HEK293 (cell line): ENCODE measurements at regions not wholly inside any gene's neighbourhood (a gene's known extent, or its start where the extent isn't known, plus 50 kb on each side); places are given as distances from the start of the nearest gene placed in this dataset.

Experiments
- CTCF ChIA-PET: fragments of 350-600 bp; formaldehyde crosslinking; extraction: SDS; loops from one replicate; lab custom pipeline; 2021; ENCODE audit warnings: antibody characterized with exemption; lab: Yijun Ruan, JAX
- POLR2A ChIA-PET: fragments of 300-600 bp; formaldehyde crosslinking; extraction: SDS; loops from one replicate; lab custom pipeline; 2020; ENCODE audit warnings: antibody characterized with exemption, inconsistent platforms; lab: Yijun Ruan, JAX
- H3K27ac ChIP-seq: fragments of 200-500 bp; sonication (Bioruptor generic); 2 replicates; pipeline ENCODE4 v1.5.1; 2014; ENCODE audit warnings: low read depth, low read length, control low read depth, inconsistent platforms; ENCODE audit errors: extremely low read depth
- H3K36me3 ChIP-seq, 2 experiments: fragments of 200-500 bp in 1 of 2; sonication (Bioruptor generic) in 1 of 2; 1 replicate in 1 of 2; 2 replicates in 1 of 2; pipeline ENCODE4 v1.5.1; 2014 to 2017; ENCODE audit warnings: inconsistent platforms in 2 of 2, low read length in 2 of 2; ENCODE audit not compliant: control insufficient read depth in 2 of 2, insufficient read depth in 1 of 2
- H3K4me1 ChIP-seq: fragments of 200-500 bp; sonication (Bioruptor generic); 2 replicates; pipeline ENCODE4 v1.5.1; 2014; ENCODE audit warnings: mild to moderate bottlenecking, low read length, inconsistent platforms; ENCODE audit not compliant: control insufficient read depth, insufficient read depth
- H3K4me3 ChIP-seq: 2 replicates; pipeline ENCODE4 v1.5.1; 2011; ENCODE audit warnings: low read depth, mild to moderate bottlenecking, control low read depth, low read length, moderate library complexity
- H3K9me3 ChIP-seq: fragments of 200-500 bp; sonication (Bioruptor generic); 2 replicates; pipeline ENCODE4 v1.5.1; 2014; ENCODE audit warnings: low read depth, low read length, inconsistent platforms; ENCODE audit not compliant: control insufficient read depth, insufficient read depth
- GLIS1 ChIP-seq: fragments of 450-650 bp; formaldehyde crosslinking; IDR thresholded peaks from 2 replicates; pipeline ENCODE4 v1.5.1; 2016; ENCODE audit warnings: missing biosample characterization, missing genetic modification characterization
- INSM2 ChIP-seq: fragments of 450-650 bp; formaldehyde crosslinking; IDR thresholded peaks from 2 replicates; pipeline ENCODE4 v1.5.1; 2016; ENCODE audit warnings: missing biosample characterization, missing genetic modification characterization
- KLF16 ChIP-seq: fragments of 450-650 bp; formaldehyde crosslinking; IDR thresholded peaks from 2 replicates; pipeline ENCODE4 v1.5.1; 2017; ENCODE audit warnings: missing biosample characterization, missing genetic modification characterization
- PRDM2 ChIP-seq: fragments of 450-650 bp; formaldehyde crosslinking; IDR thresholded peaks from 2 replicates; pipeline ENCODE4 v1.5.1; 2016; ENCODE audit warnings: missing biosample characterization, missing genetic modification characterization, borderline replicate concordance
- SALL2 ChIP-seq: fragments of 450-650 bp; formaldehyde crosslinking; IDR thresholded peaks from 2 replicates; pipeline ENCODE4 v1.5.0; 2017; ENCODE audit warnings: missing biosample characterization, mild to moderate bottlenecking, missing genetic modification characterization, borderline replicate concordance
- SCRT2 ChIP-seq: fragments of 450-650 bp; formaldehyde crosslinking; IDR thresholded peaks from 2 replicates; pipeline ENCODE4 v1.5.1; 2016; ENCODE audit warnings: missing biosample characterization, missing genetic modification characterization
- SP7 ChIP-seq: fragments of 450-650 bp; formaldehyde crosslinking; IDR thresholded peaks from 2 replicates; pipeline ENCODE4 v1.5.1; 2016; ENCODE audit warnings: missing biosample characterization, missing genetic modification characterization
- WT1 ChIP-seq: fragments of 450-650 bp; formaldehyde crosslinking; IDR thresholded peaks from 2 replicates; pipeline ENCODE4 v1.5.1; 2016; ENCODE audit warnings: missing biosample characterization, missing genetic modification characterization
- YY1 ChIP-seq: fragments of 450-650 bp; formaldehyde crosslinking; IDR thresholded peaks from 2 replicates; pipeline ENCODE4 v1.5.1; 2018; ENCODE audit warnings: missing biosample characterization, missing genetic modification characterization
- ZNF10 ChIP-seq: fragments of 450-650 bp; formaldehyde crosslinking; IDR thresholded peaks from 2 replicates; pipeline ENCODE4 v1.5.1; 2017; ENCODE audit warnings: missing biosample characterization, missing genetic modification characterization
- ZNF157 ChIP-seq: fragments of 450-650 bp; formaldehyde crosslinking; IDR thresholded peaks from 2 replicates; pipeline ENCODE4 v1.5.1; 2016; ENCODE audit warnings: missing biosample characterization, missing genetic modification characterization
- ZNF174 ChIP-seq: fragments of 450-650 bp; formaldehyde crosslinking; IDR thresholded peaks from 2 replicates; pipeline ENCODE4 v1.5.0; 2017; ENCODE audit warnings: missing biosample characterization, mild to moderate bottlenecking, missing genetic modification characterization
- ZNF184 ChIP-seq: fragments of 450-650 bp; IDR thresholded peaks from 2 replicates; pipeline ENCODE4 v1.5.1; 2018; ENCODE audit warnings: missing biosample characterization, mild to moderate bottlenecking, missing genetic modification characterization
- ZNF19 ChIP-seq: fragments of 450-650 bp; formaldehyde crosslinking; IDR thresholded peaks from 2 replicates; pipeline ENCODE4; 2016; ENCODE audit warnings: missing biosample characterization, missing genetic modification characterization, low read depth
- ZNF239 ChIP-seq: fragments of 450-650 bp; formaldehyde crosslinking; IDR thresholded peaks from 2 replicates; pipeline ENCODE4 v1.5.1; 2016; ENCODE audit warnings: missing biosample characterization, missing genetic modification characterization
- ZNF560 ChIP-seq: fragments of 450-650 bp; formaldehyde crosslinking; IDR thresholded peaks from 2 replicates; pipeline ENCODE4 v1.5.1; 2017; ENCODE audit warnings: missing biosample characterization, missing genetic modification characterization, borderline replicate concordance
- ZNF791 ChIP-seq: fragments of 450-650 bp; formaldehyde crosslinking; IDR thresholded peaks from 2 replicates; pipeline ENCODE4 v1.5.1; 2016; ENCODE audit warnings: missing biosample characterization, missing genetic modification characterization
- ZSCAN5A ChIP-seq: fragments of 450-650 bp; formaldehyde crosslinking; IDR thresholded peaks from 2 replicates; pipeline ENCODE4 v1.5.1; 2016; ENCODE audit warnings: missing biosample characterization, missing genetic modification characterization
- TF ChIP-seq, protein P1 (sequence below): fragments of 450-650 bp; IDR thresholded peaks from 2 replicates; pipeline ENCODE4 v1.5.1; 2018; ENCODE audit warnings: missing biosample characterization, mild to moderate bottlenecking, missing genetic modification characterization

- no peak overlapping the region for H3K4me3 ChIP-seq
- ChIA-PET CTCF (interaction anchor here (0.6 kb wide), 1 partner anchor 949 kb away, joined by 4 read pairs; no protein-coding TSS in a partner anchor), POLR2A (no interaction called here)
- no peaks in the 10 kb centered on the region for H3K9me3 ChIP-seq
- no peaks in the 10 kb centered on the region for H3K4me1 ChIP-seq
- no peaks in the 10 kb centered on the region for H3K36me3 ChIP-seq
- TF ChIP-seq SALL2: no peak
- TF ChIP-seq, all 188 proteins: peak for 0
- no peak overlapping the region for H3K27ac ChIP-seq
Measured at GRCh38 chr3:154668835-154669234, 238.8 kb upstream of the GPR149 start.

GRCh38 chr3:154668187-154668586 is 238.2 kb upstream of the GPR149 start:
- H3K36me3 ChIP-seq: no peaks in the 10 kb centered on the region
- H3K4me3 ChIP-seq: no peak overlapping the region
- CTCF ChIA-PET: no interaction called here
- POLR2A ChIA-PET: no interaction called here
- no peak for TF ChIP-seq ZNF10
- no peak for TF ChIP-seq SP7 (tag by site-specific recombination)
- TF ChIP-seq WT1 (tag by site-specific recombination): no peak
- TF ChIP-seq ZNF239 (tag by site-specific recombination): no peak
- TF ChIP-seq YY1 (tag by site-specific recombination): no peak
- no peak for TF ChIP-seq ZNF184 (tag by site-specific recombination)
- TF ChIP-seq, protein P1, sequence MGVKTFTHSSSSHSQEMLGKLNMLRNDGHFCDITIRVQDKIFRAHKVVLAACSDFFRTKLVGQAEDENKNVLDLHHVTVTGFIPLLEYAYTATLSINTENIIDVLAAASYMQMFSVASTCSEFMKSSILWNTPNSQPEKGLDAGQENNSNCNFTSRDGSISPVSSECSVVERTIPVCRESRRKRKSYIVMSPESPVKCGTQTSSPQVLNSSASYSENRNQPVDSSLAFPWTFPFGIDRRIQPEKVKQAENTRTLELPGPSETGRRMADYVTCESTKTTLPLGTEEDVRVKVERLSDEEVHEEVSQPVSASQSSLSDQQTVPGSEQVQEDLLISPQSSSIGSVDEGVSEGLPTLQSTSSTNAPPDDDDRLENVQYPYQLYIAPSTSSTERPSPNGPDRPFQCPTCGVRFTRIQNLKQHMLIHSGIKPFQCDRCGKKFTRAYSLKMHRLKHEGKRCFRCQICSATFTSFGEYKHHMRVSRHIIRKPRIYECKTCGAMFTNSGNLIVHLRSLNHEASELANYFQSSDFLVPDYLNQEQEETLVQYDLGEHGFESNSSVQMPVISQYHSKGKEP (tag by site-specific recombination): no peak
- H3K9me3 ChIP-seq: no peaks in the 10 kb centered on the region
- no peak overlapping the region for H3K27ac ChIP-seq
- H3K4me1 ChIP-seq: no peaks in the 10 kb centered on the region

DNA sequence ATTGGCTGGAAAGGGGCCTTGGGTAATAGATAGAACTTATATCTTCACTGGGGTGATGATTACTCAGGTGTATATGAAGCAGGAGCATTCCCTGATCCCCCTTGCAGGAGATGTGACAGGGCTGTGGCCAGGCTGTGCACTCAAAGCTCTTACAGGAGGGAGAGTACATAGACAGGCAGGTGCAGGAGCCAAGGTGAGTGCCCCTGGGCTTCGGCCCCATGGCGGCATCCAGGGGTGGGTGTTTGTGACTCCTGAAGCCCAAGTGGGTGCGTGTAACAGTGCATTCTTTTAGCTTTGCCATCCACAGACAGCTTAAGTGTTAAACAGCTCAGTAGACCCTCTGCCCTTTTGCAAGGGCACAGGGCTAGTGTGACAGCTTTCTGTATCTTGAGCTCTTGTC is 236.6 kb upstream of the GPR149 start:
- Histone ChIP-seq H3K4me1 (no peaks in the 10 kb centered on the region), H3K9me3 (no peaks in the 10 kb centered on the region), H3K27ac (no peak overlapping the region), H3K4me3 (no peak overlapping the region), H3K36me3 (no peaks in the 10 kb centered on the region)
- ChIA-PET POLR2A (no interaction called here), CTCF (no interaction called here)
- TF ChIP-seq ZNF19 (tag by site-specific recombination): no peak
- TF ChIP-seq KLF16: no peak
- TF ChIP-seq ZNF560: no peak
- TF ChIP-seq SCRT2 (tag by site-specific recombination): no peak
- TF ChIP-seq PRDM2 (tag by site-specific recombination): no peak
- no peak for TF ChIP-seq INSM2 (tag by site-specific recombination)
- no peak for TF ChIP-seq GLIS1 (tag by site-specific recombination)
- no peak for TF ChIP-seq ZNF157 (tag by site-specific recombination)
- TF ChIP-seq ZNF791: no peak
- TF ChIP-seq ZSCAN5A: no peak
- TF ChIP-seq ZNF174 (tag by site-specific recombination): no peak
